ENCODE measurements at regions not wholly inside any gene's neighbourhood (a gene's known extent, or its start where the extent isn't known, plus 50 kb on each side); places are given as distances from the start of the nearest gene placed in this dataset.

DNA sequence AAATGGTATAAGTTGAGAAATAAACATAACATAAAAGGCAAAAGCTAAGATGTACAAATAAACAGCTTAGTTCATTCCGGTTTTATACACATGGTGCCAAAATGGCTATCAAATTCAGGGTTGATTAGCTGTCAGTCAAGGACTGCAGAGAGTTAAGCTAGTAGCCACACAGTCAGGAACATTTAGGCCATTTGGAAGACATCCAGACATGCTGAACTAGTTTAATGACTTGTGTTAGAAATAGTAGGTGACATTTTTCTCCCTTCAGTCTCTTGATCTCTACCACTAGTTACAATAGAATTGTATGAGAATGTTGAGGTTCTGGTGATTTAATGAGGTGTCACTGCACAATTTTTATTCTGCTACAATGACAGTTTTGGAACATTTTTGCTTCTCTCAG is 394.4 kb upstream of the SPHKAP start:
- TF ChIP-seq, protein P1, sequence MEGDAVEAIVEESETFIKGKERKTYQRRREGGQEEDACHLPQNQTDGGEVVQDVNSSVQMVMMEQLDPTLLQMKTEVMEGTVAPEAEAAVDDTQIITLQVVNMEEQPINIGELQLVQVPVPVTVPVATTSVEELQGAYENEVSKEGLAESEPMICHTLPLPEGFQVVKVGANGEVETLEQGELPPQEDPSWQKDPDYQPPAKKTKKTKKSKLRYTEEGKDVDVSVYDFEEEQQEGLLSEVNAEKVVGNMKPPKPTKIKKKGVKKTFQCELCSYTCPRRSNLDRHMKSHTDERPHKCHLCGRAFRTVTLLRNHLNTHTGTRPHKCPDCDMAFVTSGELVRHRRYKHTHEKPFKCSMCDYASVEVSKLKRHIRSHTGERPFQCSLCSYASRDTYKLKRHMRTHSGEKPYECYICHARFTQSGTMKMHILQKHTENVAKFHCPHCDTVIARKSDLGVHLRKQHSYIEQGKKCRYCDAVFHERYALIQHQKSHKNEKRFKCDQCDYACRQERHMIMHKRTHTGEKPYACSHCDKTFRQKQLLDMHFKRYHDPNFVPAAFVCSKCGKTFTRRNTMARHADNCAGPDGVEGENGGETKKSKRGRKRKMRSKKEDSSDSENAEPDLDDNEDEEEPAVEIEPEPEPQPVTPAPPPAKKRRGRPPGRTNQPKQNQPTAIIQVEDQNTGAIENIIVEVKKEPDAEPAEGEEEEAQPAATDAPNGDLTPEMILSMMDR (IDR thresholded peaks at IDR 0.05) = no peak
- TF ChIP-seq POLR2A (IDR thresholded peaks at IDR 0.05) = no peak

All from thyroid gland (tissue), 4 donors.